Tibial nerve (tissue), 4 donors: ENCODE measurements at regions not wholly inside any gene's neighbourhood (a gene's known extent, or its start where the extent isn't known, plus 50 kb on each side); places are given as distances from the start of the nearest gene placed in this dataset.

ENCODE experiments used
- EP300 ChIP-seq, 2 donors: sonication (generic); formaldehyde crosslinking; IDR thresholded peaks; one replicate each; pipeline ENCODE4 v1.6.1; 2017; ENCODE audit warnings: antibody characterized with exemption in 2 of 2, mild to moderate bottlenecking in 1 of 2
- POLR2A ChIP-seq, 2 donors: fragments of 450-650 bp; IDR thresholded peaks; one replicate each; pipeline ENCODE4 v1.6.1; 2017; ENCODE audit warnings: antibody characterized with exemption in 2 of 2, mild to moderate bottlenecking in 2 of 2, moderate library complexity in 2 of 2
- TF ChIP-seq, protein P1 (sequence below), 5 experiments: fragments of 200-600 bp in 3 of 5; fragments of 450-650 bp in 2 of 5; sonication (generic) in 3 of 5; IDR thresholded peaks; one replicate each; pipeline ENCODE4 v1.5.1; 2016 to 2019; ENCODE audit warnings: antibody characterized with exemption in 5 of 5, mild to moderate bottlenecking in 3 of 5, moderate library complexity in 2 of 5

DNA sequence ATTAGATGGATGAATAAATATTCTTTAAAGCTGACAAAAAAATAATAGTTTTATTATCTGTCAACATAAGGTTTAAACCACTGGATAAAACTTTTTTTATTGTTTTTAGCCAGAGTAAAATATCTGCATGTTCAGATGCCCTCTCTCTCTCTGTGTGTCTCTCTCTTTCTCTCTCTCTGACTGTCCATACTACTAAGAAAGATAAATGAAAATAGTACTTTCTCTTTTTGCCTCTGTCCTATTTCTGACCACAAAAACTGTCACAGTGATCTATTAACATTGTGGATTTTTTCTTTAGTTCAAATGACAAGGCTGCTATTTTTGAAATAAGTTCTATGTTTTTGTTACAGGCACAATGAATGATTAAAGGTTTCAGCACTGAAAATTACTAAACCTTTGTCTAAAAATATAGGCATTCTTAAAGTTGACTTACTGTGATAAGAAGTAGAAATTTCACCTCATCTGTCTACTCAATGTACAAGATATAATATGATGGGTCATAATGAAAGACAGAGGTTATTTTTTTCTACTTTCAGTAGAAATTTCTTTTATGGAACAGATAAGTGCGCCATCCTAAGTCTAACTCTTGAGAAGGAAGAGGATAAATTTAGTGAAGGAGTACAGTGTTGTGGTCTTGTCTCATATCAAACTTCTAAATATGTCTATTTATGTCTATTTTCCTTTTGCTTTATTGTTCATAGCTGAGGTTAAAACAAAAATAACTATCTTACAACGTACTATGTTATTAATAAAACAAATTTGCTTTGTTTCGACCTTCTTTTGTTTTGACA, 341.9 kb upstream of the EYS start:
- TF ChIP-seq, protein P1, sequence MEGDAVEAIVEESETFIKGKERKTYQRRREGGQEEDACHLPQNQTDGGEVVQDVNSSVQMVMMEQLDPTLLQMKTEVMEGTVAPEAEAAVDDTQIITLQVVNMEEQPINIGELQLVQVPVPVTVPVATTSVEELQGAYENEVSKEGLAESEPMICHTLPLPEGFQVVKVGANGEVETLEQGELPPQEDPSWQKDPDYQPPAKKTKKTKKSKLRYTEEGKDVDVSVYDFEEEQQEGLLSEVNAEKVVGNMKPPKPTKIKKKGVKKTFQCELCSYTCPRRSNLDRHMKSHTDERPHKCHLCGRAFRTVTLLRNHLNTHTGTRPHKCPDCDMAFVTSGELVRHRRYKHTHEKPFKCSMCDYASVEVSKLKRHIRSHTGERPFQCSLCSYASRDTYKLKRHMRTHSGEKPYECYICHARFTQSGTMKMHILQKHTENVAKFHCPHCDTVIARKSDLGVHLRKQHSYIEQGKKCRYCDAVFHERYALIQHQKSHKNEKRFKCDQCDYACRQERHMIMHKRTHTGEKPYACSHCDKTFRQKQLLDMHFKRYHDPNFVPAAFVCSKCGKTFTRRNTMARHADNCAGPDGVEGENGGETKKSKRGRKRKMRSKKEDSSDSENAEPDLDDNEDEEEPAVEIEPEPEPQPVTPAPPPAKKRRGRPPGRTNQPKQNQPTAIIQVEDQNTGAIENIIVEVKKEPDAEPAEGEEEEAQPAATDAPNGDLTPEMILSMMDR (IDR thresholded peaks at IDR 0.05) = no peak
- TF ChIP-seq EP300 (IDR thresholded peaks at IDR 0.05) = no peak
- no peak for TF ChIP-seq POLR2A (IDR thresholded peaks at IDR 0.05)
